ENCODE measurements at regions not wholly inside any gene's neighbourhood (a gene's known extent, or its start where the extent isn't known, plus 50 kb on each side); places are given as distances from the start of the nearest gene placed in this dataset.
"Not testable (repeated sequence)": the region's sequence is repeated elsewhere in the genome, so short reads cannot be mapped to it uniquely, and the experiment has no call there.

GRCh38 chr5:41995193-41995592 lies 70.1 kb downstream of the FBXO4 start:
- DNase-seq, result no peak
- H3K4me3 ChIP-seq, result no peak overlapping the region
- intact Hi-C loops (cut with DNase I), result no loop called here
- H3K36me3 ChIP-seq (replicated peaks in 1 of 2), result no peaks in the 10 kb centered on the region
- no peak overlapping the region for H3K27ac ChIP-seq
- no peak for TF ChIP-seq POLR2A (IDR thresholded peaks at IDR 0.05)
- no peak for TF ChIP-seq CTCF (IDR thresholded peaks at IDR 0.05)
- no peaks in the 10 kb centered on the region for H3K27me3 ChIP-seq
- H3K4me1 ChIP-seq (replicated peaks in 1 of 2), result no peaks in the 10 kb centered on the region
- no peaks in the 10 kb centered on the region for H3K9me3 ChIP-seq (replicated peaks in 1 of 3)
- WGBS, 4 donors, result 81 to 93% (median 85%) methylated on average over 3 of the region's 3 CpGs

GRCh38 chr5:42001673-42002072 lies 76.6 kb downstream of the FBXO4 start:
- Histone ChIP-seq H3K9me3 (replicated peaks in 1 of 3) (no peaks in the 10 kb centered on the region), H3K36me3 (replicated peaks in 1 of 2) (no peaks in the 10 kb centered on the region), H3K4me3 (no peak overlapping the region), H3K4me1 (replicated peaks in 1 of 2) (no peaks in the 10 kb centered on the region), H3K27me3 (no peaks in the 10 kb centered on the region), H3K27ac (no peak overlapping the region)
- DNase-seq, result no peak
- TF ChIP-seq POLR2A (IDR thresholded peaks at IDR 0.05) (no peak), CTCF (IDR thresholded peaks at IDR 0.05) (no peak)
- intact Hi-C loops (cut with DNase I), result loop anchor here (10.0 kb wide), 2 partner anchors 763 to 883 kb away; no protein-coding TSS in a partner anchor
- 63 to 75% (median 72%) methylated on average over 6 of the region's 6 CpGs for WGBS, 4 donors

- intact Hi-C loops (cut with DNase I), result loop anchor here (10.0 kb wide), 2 partner anchors 761 to 881 kb away; no protein-coding TSS in a partner anchor
- H3K9me3 ChIP-seq (replicated peaks in 1 of 3); H3K36me3 ChIP-seq (replicated peaks in 1 of 2); H3K4me1 ChIP-seq (replicated peaks in 1 of 2); DNase-seq; H3K27me3 ChIP-seq; H3K27ac ChIP-seq; H3K4me3 ChIP-seq: not testable (repeated sequence)
- 87 to 90% (median 89%) methylated on average over 4 of the region's 4 CpGs for WGBS, 4 donors
Observed at GRCh38 chr5:42003852-42004251, 78.8 kb downstream of the FBXO4 start.

GRCh38 chr5:42005561-42006153 lies 80.6 kb downstream of the FBXO4 start:
- no peaks in the 10 kb centered on the region for H3K9me3 ChIP-seq (replicated peaks in 1 of 3)
- 3 to 22% (median 9%) methylated on average over 1 of the region's 1 CpG for WGBS, 4 donors
- no peak for DNase-seq
- H3K27ac ChIP-seq, result no peak overlapping the region
- H3K4me1 ChIP-seq (replicated peaks in 1 of 2), result no peaks in the 10 kb centered on the region
- H3K27me3 ChIP-seq, result no peaks in the 10 kb centered on the region
- TF ChIP-seq CTCF (IDR thresholded peaks at IDR 0.05) (peak; percentile 40 to 74 (median 60)), POLR2A (IDR thresholded peaks at IDR 0.05) (no peak)
- no peaks in the 10 kb centered on the region for H3K36me3 ChIP-seq (replicated peaks in 1 of 2)
- H3K4me3 ChIP-seq, result no peak overlapping the region
- intact Hi-C loops (cut with DNase I), result loop anchor here (10.0 kb wide), 2 partner anchors 759 to 879 kb away; no protein-coding TSS in a partner anchor

- Histone ChIP-seq H3K27ac (no peak overlapping the region), H3K9me3 (replicated peaks in 1 of 3) (peaks cover 0 to 3% (median 0%) of the 10 kb centered on the region in 3 donors), H3K36me3 (replicated peaks in 1 of 2) (no peaks in the 10 kb centered on the region), H3K4me1 (replicated peaks in 1 of 2) (no peaks in the 10 kb centered on the region), H3K4me3 (no peak overlapping the region), H3K27me3 (no peaks in the 10 kb centered on the region)
- no peak for DNase-seq
- WGBS, 4 donors, result 59 to 86% (median 76%) methylated on average over 5 of the region's 5 CpGs
- intact Hi-C loops (cut with DNase I), result no loop called here
- TF ChIP-seq CTCF (IDR thresholded peaks at IDR 0.05) (no peak), POLR2A (IDR thresholded peaks at IDR 0.05) (no peak)
Observed at GRCh38 chr5:42013561-42013960, 88.5 kb downstream of the FBXO4 start.
